Neural cell (in vitro differentiated cells): ENCODE measurements at regions not wholly inside any gene's neighbourhood (a gene's known extent, or its start where the extent isn't known, plus 50 kb on each side); places are given as distances from the start of the nearest gene placed in this dataset.

Experiments used
- H2AFZ ChIP-seq: fragments of 200-600, 300-800 bp; sonication (generic), shearing (Covaris generic); 2 replicates; pipeline ENCODE4 v1.6.0; 2014; ENCODE audit warnings: low read depth, mild to moderate bottlenecking, antibody characterized with exemption, low read length, moderate library complexity
- H3F3A ChIP-seq: fragments of 200-600 bp; shearing (Covaris generic); 2 replicates; pipeline ENCODE4 v1.6.1; 2016; ENCODE audit warnings: mild to moderate bottlenecking, moderate library complexity, mixed read lengths, antibody characterized with exemption, low read length; ENCODE audit not compliant: insufficient read depth, poor library complexity, severe bottlenecking
- H3K27ac ChIP-seq: fragments of 200-600, 300-800 bp; sonication (generic), shearing (Covaris generic); 2 replicates; pipeline ENCODE4 v1.5.1; 2014; ENCODE audit warnings: mild to moderate bottlenecking, low read length, moderate library complexity
- H3K27me3 ChIP-seq: fragments of 300-800, 200-600 bp; sonication (generic), shearing (Covaris generic); 2 replicates; pipeline ENCODE4 v1.6.0; 2014; ENCODE audit warnings: mild to moderate bottlenecking, low read depth, low read length, moderate library complexity; ENCODE audit not compliant: insufficient read depth
- H3K36me3 ChIP-seq: fragments of 300-800, 200-600 bp; sonication (generic), shearing (Covaris generic); 2 replicates; pipeline ENCODE4 v1.5.1; 2014; ENCODE audit warnings: mild to moderate bottlenecking, antibody characterized with exemption, low read length, moderate library complexity; ENCODE audit not compliant: insufficient read depth
- H3K4me2 ChIP-seq: fragments of 300-800, 200-600 bp; sonication (generic), shearing (Covaris generic); 2 replicates; pipeline ENCODE4 v1.6.0; 2014; ENCODE audit warnings: mild to moderate bottlenecking, low read length
- H3K4me3 ChIP-seq: fragments of 300-800, 200-600 bp; sonication (generic), shearing (Covaris generic); 2 replicates; pipeline ENCODE4 v1.5.1; 2014; ENCODE audit warnings: mild to moderate bottlenecking, low read length, moderate library complexity
- H3K79me2 ChIP-seq: fragments of 200-600 bp; shearing (Covaris generic); replicated peaks from 2 replicates; pipeline ENCODE4 v1.6.0; 2014; ENCODE audit warnings: mild to moderate bottlenecking, low read length, moderate library complexity; ENCODE audit not compliant: insufficient read depth
- H3K9ac ChIP-seq: fragments of 300-800, 200-600 bp; sonication (generic), shearing (Covaris generic); 2 replicates; pipeline ENCODE4 v1.6.1; 2016; ENCODE audit warnings: mild to moderate bottlenecking, low read length, mixed read lengths
- H3K9me2 ChIP-seq: fragments of 200-600 bp; shearing (Covaris generic); 2 replicates; pipeline ENCODE4 v1.6.1; 2016; ENCODE audit warnings: mild to moderate bottlenecking, low read length, mixed read lengths; ENCODE audit not compliant: insufficient read depth
- H3K9me3 ChIP-seq: fragments of 200-600, 300-800 bp; sonication (generic), shearing (Covaris generic); 2 replicates; pipeline ENCODE4 v1.6.1; 2016; ENCODE audit warnings: mild to moderate bottlenecking, mixed run types, low read length, moderate library complexity, mixed read lengths
- H4K20me1 ChIP-seq: fragments of 200-600 bp; shearing (Covaris generic); 2 replicates; pipeline ENCODE4 v1.6.1; 2016; ENCODE audit warnings: mild to moderate bottlenecking, mixed run types; ENCODE audit not compliant: insufficient read depth
- CTCF ChIP-seq: fragments of 450-650 bp; IDR thresholded peaks from 2 replicates; pipeline ENCODE4 v1.5.1; 2014; ENCODE audit warnings: antibody characterized with exemption, mild to moderate bottlenecking, moderate library complexity; ENCODE audit not compliant: poor library complexity, severe bottlenecking
- EP300 ChIP-seq: fragments of 450-650 bp; conservative IDR thresholded peaks from 2 replicates; pipeline ENCODE4 v1.6.1; 2014; ENCODE audit warnings: antibody characterized with exemption, mild to moderate bottlenecking, moderate library complexity; ENCODE audit not compliant: poor library complexity, severe bottlenecking
- EZH2 ChIP-seq: fragments of 200-600, 300-800 bp; shearing (Covaris generic), sonication (generic); IDR thresholded peaks from 2 replicates; pipeline ENCODE4 v1.6.1; 2014; ENCODE audit warnings: antibody characterized with exemption, low read length, borderline replicate concordance, mild to moderate bottlenecking; ENCODE audit not compliant: insufficient read depth, poor library complexity, severe bottlenecking
- MXI1 ChIP-seq: fragments of 450-650 bp; conservative IDR thresholded peaks from 2 replicates; pipeline ENCODE4 v1.6.1; 2014; ENCODE audit warnings: antibody characterized with exemption, mild to moderate bottlenecking; ENCODE audit not compliant: poor library complexity, severe bottlenecking
- POLR2AphosphoS5 ChIP-seq: IDR thresholded peaks from 2 replicates; pipeline ENCODE4 v1.6.1; 2012
- RAD21 ChIP-seq: fragments of 450-650 bp; conservative IDR thresholded peaks from 2 replicates; pipeline ENCODE4 v1.6.1; 2014; ENCODE audit warnings: antibody characterized with exemption, mild to moderate bottlenecking, moderate library complexity
- REST ChIP-seq: IDR thresholded peaks from 2 replicates; pipeline ENCODE4 v1.6.1; 2012; ENCODE audit warnings: borderline replicate concordance
- SMC3 ChIP-seq: fragments of 450-650 bp; conservative IDR thresholded peaks from 2 replicates; pipeline ENCODE4 v1.6.1; 2014; ENCODE audit warnings: antibody characterized with exemption, mild to moderate bottlenecking, moderate library complexity; ENCODE audit not compliant: poor library complexity
- TAF1 ChIP-seq: IDR thresholded peaks from 2 replicates; pipeline ENCODE4 v1.6.1; 2012; ENCODE audit warnings: low read depth

- H4K20me1 ChIP-seq, result no peaks in the 10 kb centered on the region
- no peak overlapping the region for H2AFZ ChIP-seq
- peak overlapping the region; percentile 16 for H3K4me3 ChIP-seq
- H3K4me2 ChIP-seq, result peak overlapping the region; percentile 9
- H3K36me3 ChIP-seq, result no peaks in the 10 kb centered on the region
- H3F3A ChIP-seq, result peaks cover 4% of the 10 kb centered on the region
- no peaks in the 10 kb centered on the region for H3K9me2 ChIP-seq
- H3K79me2 ChIP-seq, result no peaks in the 10 kb centered on the region
- TF ChIP-seq TAF1 (no peak), EP300 (peak; percentile 51), CTCF (peak; percentile 55), EZH2 (no peak), REST (peak; percentile 87), MXI1 (no peak), SMC3 (peak; percentile 42), RAD21 (peak; percentile 56), POLR2AphosphoS5 (peak; percentile 88)
- peak overlapping the region; percentile 72 for H3K27ac ChIP-seq
- H3K27me3 ChIP-seq, result no peaks in the 10 kb centered on the region
- H3K9ac ChIP-seq, result no peak overlapping the region
- H3K9me3 ChIP-seq, result no peaks in the 10 kb centered on the region
Observed at GRCh38 chr5:124631874-124632550, 114.4 kb downstream of the ZNF608 start.

GRCh38 chr5:124630767-124631704 is 115.4 kb downstream of the ZNF608 start:
- H3K27ac ChIP-seq, result peak overlapping the region; percentile 72
- H3F3A ChIP-seq, result peaks cover 4% of the 10 kb centered on the region
- no peak overlapping the region for H3K9ac ChIP-seq
- no peak overlapping the region for H3K4me3 ChIP-seq
- no peaks in the 10 kb centered on the region for H4K20me1 ChIP-seq
- no peaks in the 10 kb centered on the region for H3K27me3 ChIP-seq
- no peaks in the 10 kb centered on the region for H3K36me3 ChIP-seq
- TF ChIP-seq POLR2AphosphoS5, result peak; percentile 22
- TF ChIP-seq MXI1, result no peak
- no peak for TF ChIP-seq REST
- TF ChIP-seq CTCF, result no peak
- no peaks in the 10 kb centered on the region for H3K79me2 ChIP-seq
- peak overlapping the region; percentile 9 for H3K4me2 ChIP-seq
- no peaks in the 10 kb centered on the region for H3K9me3 ChIP-seq
- H3K9me2 ChIP-seq, result no peaks in the 10 kb centered on the region
- no peak overlapping the region for H2AFZ ChIP-seq
